ENCODE measurements at regions not wholly inside any gene's neighbourhood (a gene's known extent, or its start where the extent isn't known, plus 50 kb on each side); places are given as distances from the start of the nearest gene placed in this dataset.
"Not testable (repeated sequence)": the region's sequence is repeated elsewhere in the genome, so short reads cannot be mapped to it uniquely, and the experiment has no call there.

GRCh38 chr2:187610450-187610849 lies 56.2 kb upstream of the TFPI start:
- H3K4me3 Mint-ChIP-seq; H3K4me1 Mint-ChIP-seq (ENCODE audit: low read depth); intact Hi-C loops (cut with micrococcal nuclease); DNase-seq; H3K27me3 Mint-ChIP-seq (ENCODE audit: low read depth); H3K27ac Mint-ChIP-seq; H3K9me3 Mint-ChIP-seq; H3K36me3 Mint-ChIP-seq (ENCODE audit: low read depth): not testable (repeated sequence)
- CTCF ChIA-PET: interaction anchor here (0.6 kb wide), 1 partner anchor 1175 kb away, joined by 3 read pairs; no protein-coding TSS in a partner anchor

- no peaks in the 10 kb centered on the region for H3K9me3 Mint-ChIP-seq
- peaks cover 2% of the 10 kb centered on the region for H3K27me3 Mint-ChIP-seq (ENCODE audit: low read depth)
- CTCF ChIA-PET: no interaction called here
- no peak overlapping the region for H3K4me3 Mint-ChIP-seq
- no peaks in the 10 kb centered on the region for H3K4me1 Mint-ChIP-seq (ENCODE audit: low read depth)
- intact Hi-C loops (cut with micrococcal nuclease): no loop called here
- H3K36me3 Mint-ChIP-seq (ENCODE audit: low read depth): no peaks in the 10 kb centered on the region
- no peak overlapping the region for H3K27ac Mint-ChIP-seq
- DNase-seq: no peak
Observed at GRCh38 chr2:187612857-187613256, 58.6 kb upstream of the TFPI start.

- Mint-ChIP-seq H3K36me3 (ENCODE audit: low read depth) (no peaks in the 10 kb centered on the region), H3K27ac (no peak overlapping the region), H3K27me3 (ENCODE audit: low read depth) (no peaks in the 10 kb centered on the region), H3K9me3 (no peaks in the 10 kb centered on the region), H3K4me3 (no peak overlapping the region), H3K4me1 (ENCODE audit: low read depth) (no peaks in the 10 kb centered on the region)
- intact Hi-C loops (cut with micrococcal nuclease): no loop called here
- CTCF ChIA-PET: no interaction called here
- no peak for DNase-seq
Observed at GRCh38 chr2:187614756-187615155, 60.5 kb upstream of the TFPI start.

- CTCF ChIA-PET: no interaction called here
- Mint-ChIP-seq H3K27ac (no peak overlapping the region), H3K4me1 (ENCODE audit: low read depth) (no peaks in the 10 kb centered on the region), H3K27me3 (ENCODE audit: low read depth) (no peaks in the 10 kb centered on the region), H3K9me3 (no peaks in the 10 kb centered on the region), H3K36me3 (ENCODE audit: low read depth) (no peaks in the 10 kb centered on the region), H3K4me3 (no peak overlapping the region)
- no peak for DNase-seq
- intact Hi-C loops (cut with micrococcal nuclease): no loop called here
Observed at GRCh38 chr2:187615364-187615763, 61.1 kb upstream of the TFPI start.

GRCh38 chr2:187615902-187616301 lies 61.7 kb upstream of the TFPI start:
- Mint-ChIP-seq H3K27ac (no peak overlapping the region), H3K36me3 (ENCODE audit: low read depth) (no peaks in the 10 kb centered on the region), H3K27me3 (ENCODE audit: low read depth) (no peaks in the 10 kb centered on the region), H3K9me3 (no peaks in the 10 kb centered on the region), H3K4me1 (ENCODE audit: low read depth) (no peaks in the 10 kb centered on the region), H3K4me3 (no peak overlapping the region)
- intact Hi-C loops (cut with micrococcal nuclease): no loop called here
- DNase-seq: no peak
- CTCF ChIA-PET: interaction anchor here (0.7 kb wide), 1 partner anchor 43 kb away, joined by 3 read pairs; no protein-coding TSS in a partner anchor

- Mint-ChIP-seq H3K9me3 (no peaks in the 10 kb centered on the region), H3K4me3 (no peak overlapping the region), H3K27me3 (ENCODE audit: low read depth) (no peaks in the 10 kb centered on the region), H3K36me3 (ENCODE audit: low read depth) (no peaks in the 10 kb centered on the region), H3K4me1 (ENCODE audit: low read depth) (no peaks in the 10 kb centered on the region), H3K27ac (no peak overlapping the region)
- CTCF ChIA-PET: no interaction called here
- DNase-seq: no peak
- intact Hi-C loops (cut with micrococcal nuclease): no loop called here
Observed at GRCh38 chr2:187617120-187617519, 62.9 kb upstream of the TFPI start.

- Mint-ChIP-seq H3K9me3 (no peaks in the 10 kb centered on the region), H3K36me3 (ENCODE audit: low read depth) (no peaks in the 10 kb centered on the region), H3K27me3 (ENCODE audit: low read depth) (no peaks in the 10 kb centered on the region), H3K4me1 (ENCODE audit: low read depth) (no peaks in the 10 kb centered on the region), H3K4me3 (no peak overlapping the region), H3K27ac (no peak overlapping the region)
- DNase-seq: no peak
- intact Hi-C loops (cut with micrococcal nuclease): no loop called here
- CTCF ChIA-PET: no interaction called here
Observed at GRCh38 chr2:187617905-187618304, 63.7 kb upstream of the TFPI start.

- Mint-ChIP-seq H3K9me3 (no peaks in the 10 kb centered on the region), H3K27me3 (ENCODE audit: low read depth) (no peaks in the 10 kb centered on the region), H3K4me3 (no peak overlapping the region), H3K27ac (no peak overlapping the region), H3K4me1 (ENCODE audit: low read depth) (no peaks in the 10 kb centered on the region), H3K36me3 (ENCODE audit: low read depth) (no peaks in the 10 kb centered on the region)
- no peak for DNase-seq
- CTCF ChIA-PET: no interaction called here
- intact Hi-C loops (cut with micrococcal nuclease): no loop called here
Observed at GRCh38 chr2:187618813-187619212, 64.6 kb upstream of the TFPI start.

GRCh38 chr2:187627153-187627552 lies 72.9 kb upstream of the TFPI start:
- peaks cover 7% of the 10 kb centered on the region for H3K9me3 Mint-ChIP-seq
- H3K27ac Mint-ChIP-seq: no peak overlapping the region
- CTCF ChIA-PET: no interaction called here
- DNase-seq: no peak
- no peaks in the 10 kb centered on the region for H3K36me3 Mint-ChIP-seq (ENCODE audit: low read depth)
- H3K4me1 Mint-ChIP-seq (ENCODE audit: low read depth): no peaks in the 10 kb centered on the region
- no peak overlapping the region for H3K4me3 Mint-ChIP-seq
- no peaks in the 10 kb centered on the region for H3K27me3 Mint-ChIP-seq (ENCODE audit: low read depth)
- intact Hi-C loops (cut with micrococcal nuclease): no loop called here

- DNase-seq; H3K4me1 Mint-ChIP-seq (ENCODE audit: low read depth); H3K27ac Mint-ChIP-seq; intact Hi-C loops (cut with micrococcal nuclease); H3K36me3 Mint-ChIP-seq (ENCODE audit: low read depth); H3K9me3 Mint-ChIP-seq; H3K4me3 Mint-ChIP-seq; CTCF ChIA-PET; H3K27me3 Mint-ChIP-seq (ENCODE audit: low read depth): not testable (repeated sequence)
Observed at GRCh38 chr2:187636731-187637391, 82.6 kb upstream of the TFPI start.

- intact Hi-C loops (cut with micrococcal nuclease); H3K36me3 Mint-ChIP-seq (ENCODE audit: low read depth); H3K27ac Mint-ChIP-seq; CTCF ChIA-PET; H3K4me1 Mint-ChIP-seq (ENCODE audit: low read depth); DNase-seq; H3K4me3 Mint-ChIP-seq; H3K27me3 Mint-ChIP-seq (ENCODE audit: low read depth); H3K9me3 Mint-ChIP-seq: not testable (repeated sequence)
Observed at GRCh38 chr2:187637392-187637740, 83.1 kb upstream of the TFPI start.

- H3K9me3 Mint-ChIP-seq; H3K4me1 Mint-ChIP-seq (ENCODE audit: low read depth); intact Hi-C loops (cut with micrococcal nuclease); CTCF ChIA-PET; H3K27me3 Mint-ChIP-seq (ENCODE audit: low read depth); H3K36me3 Mint-ChIP-seq (ENCODE audit: low read depth); DNase-seq; H3K4me3 Mint-ChIP-seq; H3K27ac Mint-ChIP-seq: not testable (repeated sequence)
Observed at GRCh38 chr2:187637771-187638170, 83.5 kb upstream of the TFPI start.

- H3K4me3 Mint-ChIP-seq: no peak overlapping the region
Observed at GRCh38 chr2:187638840-187639239, 84.6 kb upstream of the TFPI start.

More at GRCh38 chr2:187638840-187639239, 84.6 kb upstream of the TFPI start:
- CTCF ChIA-PET: no interaction called here
- Mint-ChIP-seq H3K4me1 (ENCODE audit: low read depth) (no peaks in the 10 kb centered on the region), H3K9me3 (no peaks in the 10 kb centered on the region), H3K27ac (no peak overlapping the region), H3K36me3 (ENCODE audit: low read depth) (no peaks in the 10 kb centered on the region), H3K27me3 (ENCODE audit: low read depth) (no peaks in the 10 kb centered on the region)
- DNase-seq: no peak
- intact Hi-C loops (cut with micrococcal nuclease): no loop called here
